Activated naive CD8-positive, alpha-beta T cell treated with anti-CD3 and anti-CD28 coated beads, Interleukin-2, amount 10 ng/mL, durations not matched to agents 7 days and 5 days (primary cell): ENCODE measurements at regions not wholly inside any gene's neighbourhood (a gene's known extent, or its start where the extent isn't known, plus 50 kb on each side); places are given as distances from the start of the nearest gene placed in this dataset.

Source experiments
- ATAC-seq: fragments of 150-1000 bp; cut with Tn5 transposase; one replicate; pipeline ENCODE4 v1.10.0; 2021; ENCODE audit warnings: low read depth, moderate library complexity
- POLR2A ChIA-PET: fragments of 350-600 bp; sonication (Branson Sonifier 250); formaldehyde crosslinking; loops from one replicate; lab custom pipeline; 2021; ENCODE audit warnings: antibody characterized with exemption; lab: Charles Lee
- DNase-seq: peaks from one replicate; pipeline ENCODE4 v3.0.0; 2021
- H3K27ac Mint-ChIP-seq: one replicate; pipeline ENCODE4 v1.8.0; 2022; ENCODE audit warnings: mild to moderate bottlenecking, mixed read lengths
- H3K27me3 Mint-ChIP-seq: one replicate; pipeline ENCODE4 v1.8.0; 2022; ENCODE audit warnings: mild to moderate bottlenecking, moderate library complexity, mixed read lengths
- H3K36me3 Mint-ChIP-seq: one replicate; pipeline ENCODE4 v1.8.0; 2021; ENCODE audit warnings: mild to moderate bottlenecking, mixed read lengths
- H3K4me1 Mint-ChIP-seq: one replicate; pipeline ENCODE4 v1.8.0; 2021; ENCODE audit warnings: mixed read lengths
- H3K4me3 Mint-ChIP-seq: one replicate; pipeline ENCODE4 v1.8.0; 2022; ENCODE audit warnings: mild to moderate bottlenecking, moderate library complexity, mixed read lengths
- H3K9me3 Mint-ChIP-seq: one replicate; pipeline ENCODE4 v1.8.0; 2021; ENCODE audit warnings: mixed read lengths

DNA sequence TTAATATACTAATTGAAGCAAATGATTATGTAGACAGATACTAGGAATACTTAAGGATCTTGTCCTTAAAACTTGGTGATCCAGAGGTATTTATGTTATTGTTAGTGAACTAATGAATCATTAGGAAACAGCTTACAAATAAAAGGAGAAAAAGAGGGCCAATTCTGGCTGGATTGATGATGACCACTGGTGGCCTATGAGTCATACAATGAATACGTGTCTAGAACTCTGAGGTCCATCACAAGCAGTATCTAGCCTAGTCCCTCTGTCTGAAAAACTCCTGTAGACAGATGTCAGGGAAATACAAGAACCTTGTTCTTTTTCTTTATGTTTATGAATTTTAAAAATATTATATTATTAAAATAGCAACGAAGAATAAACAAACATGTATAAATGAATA is 51.7 kb upstream of the RTL1 start:
- Mint-ChIP-seq H3K27ac (no peak overlapping the region), H3K27me3 (peaks cover 14% of the 10 kb centered on the region), H3K4me3 (no peak overlapping the region), H3K9me3 (no peaks in the 10 kb centered on the region), H3K4me1 (no peaks in the 10 kb centered on the region), H3K36me3 (no peaks in the 10 kb centered on the region)
- POLR2A ChIA-PET, result no interaction called here
- DNase-seq (no peak), ATAC-seq (no peak)

DNA sequence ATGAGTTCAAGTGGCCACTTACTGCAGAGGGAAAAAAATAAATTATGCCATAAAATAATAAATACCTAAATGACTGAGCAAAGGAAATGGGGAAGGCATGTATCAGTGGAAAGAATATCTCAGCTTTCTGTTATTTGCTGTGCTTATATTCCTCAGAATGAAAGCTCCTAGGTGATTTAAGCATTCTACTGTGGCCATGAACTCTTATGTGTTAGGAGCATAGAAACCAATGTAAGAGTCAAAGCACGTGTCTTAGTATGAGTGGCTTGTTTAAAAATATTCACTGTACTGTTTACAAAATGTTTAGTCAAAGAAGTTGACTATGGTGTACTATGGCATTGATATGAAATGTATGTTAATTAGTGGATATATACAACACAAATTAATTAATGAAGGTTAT is 59.0 kb upstream of the RTL1 start:
- H3K27ac Mint-ChIP-seq, result no peak overlapping the region
- ATAC-seq (no peak), DNase-seq (no peak)
- no peaks in the 10 kb centered on the region for H3K9me3 Mint-ChIP-seq
- H3K36me3 Mint-ChIP-seq, result no peaks in the 10 kb centered on the region
- no peak overlapping the region for H3K4me3 Mint-ChIP-seq
- H3K4me1 Mint-ChIP-seq, result no peaks in the 10 kb centered on the region
- POLR2A ChIA-PET, result no interaction called here
- H3K27me3 Mint-ChIP-seq, result peaks cover 6% of the 10 kb centered on the region

- Mint-ChIP-seq H3K4me1 (no peaks in the 10 kb centered on the region), H3K9me3 (no peaks in the 10 kb centered on the region), H3K4me3 (no peak overlapping the region), H3K27me3 (peaks cover 4% of the 10 kb centered on the region), H3K36me3 (no peaks in the 10 kb centered on the region), H3K27ac (no peak overlapping the region)
- DNase-seq (no peak), ATAC-seq (no peak)
- POLR2A ChIA-PET, result no interaction called here
Measured at GRCh38 chr14:100965296-100965695, 61.8 kb upstream of the RTL1 start.

GRCh38 chr14:100967178-100967577 is 63.7 kb upstream of the RTL1 start:
- Mint-ChIP-seq H3K9me3 (no peaks in the 10 kb centered on the region), H3K27me3 (peaks cover 2% of the 10 kb centered on the region), H3K36me3 (no peaks in the 10 kb centered on the region), H3K4me3 (no peak overlapping the region), H3K27ac (no peak overlapping the region), H3K4me1 (no peaks in the 10 kb centered on the region)
- POLR2A ChIA-PET, result no interaction called here
- ATAC-seq, result no peak
- no peak for DNase-seq

DNA sequence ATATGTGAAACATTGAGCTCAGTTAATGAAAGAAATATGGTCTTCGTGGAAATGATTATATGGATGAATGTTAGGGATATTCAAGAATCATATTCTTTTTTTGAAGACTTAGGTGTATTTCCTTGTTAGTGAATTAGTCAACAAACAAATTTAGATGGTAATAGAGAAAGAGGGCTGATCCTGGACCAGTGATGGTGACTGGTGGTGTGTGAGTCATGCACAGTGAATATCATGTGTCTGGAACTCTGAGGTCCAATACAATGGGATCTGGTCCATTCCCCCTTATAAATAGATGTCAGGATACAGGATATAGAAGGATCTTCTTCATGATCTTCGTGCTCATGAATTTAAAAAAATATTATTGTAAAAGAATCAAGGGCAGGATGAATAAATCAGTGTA is 64.4 kb upstream of the RTL1 start:
- Mint-ChIP-seq H3K4me1 (no peaks in the 10 kb centered on the region), H3K9me3 (no peaks in the 10 kb centered on the region), H3K27me3 (peaks cover 2% of the 10 kb centered on the region), H3K27ac (no peak overlapping the region), H3K4me3 (no peak overlapping the region), H3K36me3 (no peaks in the 10 kb centered on the region)
- no peak for DNase-seq
- no peak for ATAC-seq
- POLR2A ChIA-PET, result no interaction called here

DNA sequence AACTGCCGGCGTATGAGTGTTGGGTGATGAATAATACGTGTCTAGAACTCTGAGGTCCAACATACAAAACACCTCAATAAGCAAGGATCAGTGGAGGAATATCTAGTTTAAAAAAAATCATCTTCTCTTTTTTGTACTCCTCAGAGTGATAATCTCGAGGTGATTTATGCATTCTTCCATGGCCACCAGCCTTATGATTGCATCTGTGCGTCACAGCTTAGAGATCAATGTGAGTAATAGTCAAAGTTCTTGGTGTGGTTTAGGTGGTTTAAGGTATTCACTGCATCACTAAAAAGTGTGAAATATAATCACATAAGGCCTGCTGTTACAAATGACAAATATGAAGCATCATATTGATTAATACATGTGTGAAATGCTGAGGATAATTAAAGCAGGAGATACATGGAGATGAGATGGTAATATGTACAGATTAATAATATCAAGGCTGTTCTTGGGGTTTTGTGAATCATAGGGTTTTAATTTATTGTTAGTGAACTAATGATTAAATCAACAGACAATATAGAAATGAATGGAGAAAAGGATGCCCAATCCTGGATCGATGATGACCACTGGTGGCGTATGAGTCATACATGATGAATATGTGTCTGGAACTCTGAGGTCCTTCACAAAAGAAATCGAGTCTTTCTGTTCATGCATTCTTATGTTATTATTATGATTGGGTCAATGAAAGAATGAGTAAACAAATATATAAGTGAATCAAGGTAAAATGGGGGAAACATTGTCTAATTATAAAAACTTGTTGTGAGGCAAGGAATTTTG is 68.8 kb upstream of the RTL1 start:
- H3K4me1 Mint-ChIP-seq, result no peaks in the 10 kb centered on the region
- DNase-seq, result no peak
- H3K9me3 Mint-ChIP-seq, result no peaks in the 10 kb centered on the region
- no peak overlapping the region for H3K4me3 Mint-ChIP-seq
- no peak for ATAC-seq
- no peak overlapping the region for H3K27ac Mint-ChIP-seq
- peaks cover 5% of the 10 kb centered on the region for H3K27me3 Mint-ChIP-seq
- POLR2A ChIA-PET, result no interaction called here
- no peaks in the 10 kb centered on the region for H3K36me3 Mint-ChIP-seq

GRCh38 chr14:100975671-100976070 is 72.1 kb upstream of the RTL1 start:
- Mint-ChIP-seq H3K27me3 (peaks cover 9% of the 10 kb centered on the region), H3K9me3 (no peaks in the 10 kb centered on the region), H3K4me1 (no peaks in the 10 kb centered on the region), H3K27ac (no peak overlapping the region), H3K4me3 (no peak overlapping the region), H3K36me3 (no peaks in the 10 kb centered on the region)
- DNase-seq (no peak), ATAC-seq (no peak)
- POLR2A ChIA-PET, result no interaction called here

DNA sequence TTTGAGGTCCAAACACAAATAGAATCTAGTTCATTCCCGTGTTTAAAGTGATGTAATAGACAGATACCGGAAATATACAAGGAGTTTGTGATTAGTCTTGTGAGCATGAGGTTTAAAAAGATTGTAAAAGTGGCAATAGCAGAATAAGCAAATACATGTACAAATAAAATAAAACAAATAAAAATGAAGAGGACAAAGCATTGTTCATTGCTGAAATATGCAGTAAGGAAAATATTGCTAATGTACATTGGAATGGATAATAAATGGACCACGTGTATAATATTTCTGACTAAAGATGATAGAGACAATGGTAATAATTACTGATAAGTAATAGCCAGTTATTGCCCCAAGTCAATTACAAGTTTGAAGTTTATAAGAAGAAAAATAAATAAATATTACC is 75.6 kb upstream of the RTL1 start:
- Mint-ChIP-seq H3K4me1 (no peaks in the 10 kb centered on the region), H3K27ac (no peak overlapping the region), H3K9me3 (no peaks in the 10 kb centered on the region), H3K36me3 (no peaks in the 10 kb centered on the region), H3K27me3 (peaks cover 8% of the 10 kb centered on the region), H3K4me3 (no peak overlapping the region)
- ATAC-seq (no peak), DNase-seq (no peak)
- POLR2A ChIA-PET, result no interaction called here

GRCh38 chr14:100979780-100980179 is 76.3 kb upstream of the RTL1 start:
- Mint-ChIP-seq H3K4me3 (no peak overlapping the region), H3K4me1 (no peaks in the 10 kb centered on the region), H3K27ac (no peak overlapping the region), H3K9me3 (no peaks in the 10 kb centered on the region), H3K36me3 (no peaks in the 10 kb centered on the region), H3K27me3 (peaks cover 8% of the 10 kb centered on the region)
- POLR2A ChIA-PET, result no interaction called here
- no peak for DNase-seq
- ATAC-seq, result no peak

DNA sequence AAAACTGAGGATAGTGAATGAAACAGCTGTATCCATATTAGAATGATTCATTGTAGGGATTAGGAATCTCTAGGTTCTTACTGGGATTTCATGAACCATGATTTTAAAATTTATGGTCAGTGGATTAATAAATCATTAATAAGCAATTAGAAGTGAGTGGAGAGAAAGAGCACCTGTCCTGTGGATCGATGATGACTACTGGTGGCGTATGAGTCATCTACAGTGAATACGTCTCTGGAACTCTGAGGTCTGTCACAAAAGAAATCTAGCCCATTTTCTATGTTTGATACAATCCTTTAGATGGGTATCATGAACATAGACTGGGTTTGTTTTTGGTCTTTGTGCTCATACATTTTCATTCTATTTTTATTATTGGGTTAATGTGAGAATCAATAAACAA is 77.3 kb upstream of the RTL1 start:
- Mint-ChIP-seq H3K36me3 (no peaks in the 10 kb centered on the region), H3K4me3 (no peak overlapping the region), H3K27me3 (peaks cover 8% of the 10 kb centered on the region), H3K9me3 (no peaks in the 10 kb centered on the region), H3K27ac (no peak overlapping the region), H3K4me1 (no peaks in the 10 kb centered on the region)
- DNase-seq (no peak), ATAC-seq (no peak)
- POLR2A ChIA-PET, result no interaction called here

GRCh38 chr14:100981809-100982208 is 78.3 kb upstream of the RTL1 start:
- no peaks in the 10 kb centered on the region for H3K4me1 Mint-ChIP-seq
- peaks cover 8% of the 10 kb centered on the region for H3K27me3 Mint-ChIP-seq
- POLR2A ChIA-PET, result no interaction called here
- no peak overlapping the region for H3K27ac Mint-ChIP-seq
- ATAC-seq (no peak), DNase-seq (no peak)
- no peaks in the 10 kb centered on the region for H3K36me3 Mint-ChIP-seq
- no peak overlapping the region for H3K4me3 Mint-ChIP-seq
- no peaks in the 10 kb centered on the region for H3K9me3 Mint-ChIP-seq

DNA sequence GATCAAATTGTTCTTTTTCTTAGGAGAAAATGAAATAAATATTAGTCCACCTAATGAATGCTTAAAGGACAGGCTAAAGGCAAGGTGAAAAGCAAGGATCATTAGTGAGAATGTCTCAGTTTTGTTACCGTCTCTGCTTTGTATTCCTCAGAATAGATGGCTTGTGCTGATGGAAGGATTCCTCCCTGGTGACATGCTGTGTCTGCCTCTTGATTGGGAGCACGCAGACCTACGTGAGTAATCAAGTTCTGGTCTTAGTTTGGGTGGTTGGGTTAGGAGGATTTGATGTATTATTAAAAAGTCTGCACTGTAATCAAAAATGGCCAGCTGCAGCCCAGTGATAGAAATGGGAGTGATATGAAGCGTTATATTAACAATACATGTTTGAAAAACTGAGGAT is 78.8 kb upstream of the RTL1 start:
- Mint-ChIP-seq H3K4me1 (no peaks in the 10 kb centered on the region), H3K9me3 (no peaks in the 10 kb centered on the region), H3K4me3 (no peak overlapping the region), H3K27me3 (peaks cover 5% of the 10 kb centered on the region), H3K27ac (no peak overlapping the region), H3K36me3 (no peaks in the 10 kb centered on the region)
- no peak for ATAC-seq
- no peak for DNase-seq
- POLR2A ChIA-PET, result no interaction called here

DNA sequence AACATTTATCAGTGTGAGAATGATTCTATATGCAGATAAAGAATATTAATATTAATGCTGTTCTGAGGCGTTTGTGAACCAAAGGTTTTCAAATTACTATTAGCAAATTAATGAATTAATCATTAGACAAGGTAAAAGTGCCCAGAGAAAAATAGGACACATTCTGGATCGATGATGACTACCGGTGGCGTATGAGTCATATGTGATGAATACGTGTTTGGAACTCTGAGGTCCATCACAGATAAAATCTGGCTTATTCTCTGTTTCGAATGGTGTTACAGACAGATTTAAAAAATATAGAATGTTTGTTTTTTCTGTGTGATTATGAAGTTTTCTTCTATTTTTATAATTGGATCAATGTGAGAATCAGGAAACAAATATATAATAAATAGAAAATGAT is 79.2 kb upstream of the RTL1 start:
- Mint-ChIP-seq H3K4me3 (no peak overlapping the region), H3K27me3 (peaks cover 2% of the 10 kb centered on the region), H3K4me1 (no peaks in the 10 kb centered on the region), H3K9me3 (no peaks in the 10 kb centered on the region), H3K27ac (no peak overlapping the region), H3K36me3 (no peaks in the 10 kb centered on the region)
- DNase-seq (no peak), ATAC-seq (no peak)
- POLR2A ChIA-PET, result no interaction called here

DNA sequence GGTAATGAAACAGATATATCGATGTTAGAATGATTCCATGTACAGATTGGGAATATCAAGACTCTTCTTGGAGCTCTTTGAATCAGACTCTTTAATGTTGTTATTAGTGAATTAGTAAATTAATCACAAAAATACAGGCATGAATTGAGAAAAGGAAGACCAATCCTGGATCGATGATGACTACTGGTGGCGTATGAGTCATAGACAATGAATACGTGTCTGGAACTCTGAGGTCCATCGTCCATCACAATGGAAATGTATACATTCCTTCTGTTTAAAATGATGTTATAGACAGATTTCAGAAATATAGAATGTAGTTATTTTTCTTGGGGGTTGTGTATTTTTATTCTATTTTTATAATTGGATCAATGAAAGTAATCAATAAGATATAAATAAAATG is 80.2 kb upstream of the RTL1 start:
- H3K27ac Mint-ChIP-seq, result no peak overlapping the region
- H3K9me3 Mint-ChIP-seq, result no peaks in the 10 kb centered on the region
- ATAC-seq, result no peak

GRCh38 chr14:100988011-100988410 is 84.5 kb upstream of the RTL1 start:
- Mint-ChIP-seq H3K9me3 (no peaks in the 10 kb centered on the region), H3K36me3 (no peaks in the 10 kb centered on the region)
- no peak for ATAC-seq

More for the DNA sequence above, 80.2 kb upstream of the RTL1 start:
- H3K4me1 Mint-ChIP-seq, result no peaks in the 10 kb centered on the region
- H3K36me3 Mint-ChIP-seq, result no peaks in the 10 kb centered on the region
- POLR2A ChIA-PET, result no interaction called here
- H3K27me3 Mint-ChIP-seq, result peaks cover 5% of the 10 kb centered on the region
- no peak for DNase-seq
- H3K4me3 Mint-ChIP-seq, result no peak overlapping the region

More at GRCh38 chr14:100988011-100988410, 84.5 kb upstream of the RTL1 start:
- H3K27me3 Mint-ChIP-seq, result peaks cover 19% of the 10 kb centered on the region
- no peak overlapping the region for H3K4me3 Mint-ChIP-seq
- DNase-seq, result no peak
- no peaks in the 10 kb centered on the region for H3K4me1 Mint-ChIP-seq
- no peak overlapping the region for H3K27ac Mint-ChIP-seq
- POLR2A ChIA-PET, result no interaction called here
